K562 (cell line): ENCODE measurements at regions not wholly inside any gene's neighbourhood (a gene's known extent, or its start where the extent isn't known, plus 50 kb on each side); places are given as distances from the start of the nearest gene placed in this dataset.

Experiments
- CHD2 ChIP-seq: IDR thresholded peaks from 2 replicates; pipeline ENCODE4 v1.6.1; 2011; ENCODE audit warnings: low read depth, low read length
- ESRRB ChIP-seq: fragments of 250-450 bp; sonication (Bioruptor Pico); IDR thresholded peaks from 2 replicates; pipeline ENCODE4 v1.5.0; 2020; ENCODE audit warnings: mild to moderate bottlenecking, moderate library complexity, borderline replicate concordance
- FOXA3 ChIP-seq, 2 experiments: fragments of 450-650 bp in 1 of 2; sonication (generic) in 1 of 2; formaldehyde crosslinking; IDR thresholded peaks in 1 of 2; conservative IDR thresholded peaks in 1 of 2; 2 replicates each; pipeline versions ENCODE4 v1.4.0 to v1.8.0; 2020 to 2022; ENCODE audit warnings: mild to moderate bottlenecking in 2 of 2, missing genetic modification reagents in 1 of 2
- FOXK1 ChIP-seq: sonication (generic); formaldehyde crosslinking; IDR thresholded peaks from 2 replicates; pipeline ENCODE4 v1.8.0; 2022; ENCODE audit warnings: missing genetic modification reagents, mild to moderate bottlenecking, borderline replicate concordance
- FOXK2 ChIP-seq, 2 experiments: fragments of 450-650 bp; IDR thresholded peaks in 1 of 2; conservative IDR thresholded peaks in 1 of 2; 2 replicates each; pipeline ENCODE4 v1.6.1; 2016; ENCODE audit warnings: low read depth in 2 of 2, mild to moderate bottlenecking in 1 of 2
- GATAD2A ChIP-seq: fragments of 450-650 bp; IDR thresholded peaks from 2 replicates; pipeline ENCODE4 v1.6.1; 2017
- HLTF ChIP-seq: fragments of 450-650 bp; IDR thresholded peaks from 2 replicates; pipeline ENCODE4 v1.6.1; 2016
- HNRNPLL ChIP-seq: fragments of 200-400 bp; formaldehyde crosslinking; IDR thresholded peaks from 2 replicates; pipeline ENCODE4 v1.6.1; 2017; ENCODE audit warnings: low read length, low read depth, mild to moderate bottlenecking; ENCODE audit not compliant: poor library complexity, severe bottlenecking
- ILF3 ChIP-seq: fragments of 450-650 bp; IDR thresholded peaks from 2 replicates; pipeline ENCODE4 v1.6.1; 2018; ENCODE audit warnings: antibody characterized with exemption, mild to moderate bottlenecking, moderate library complexity, borderline replicate concordance
- MEF2D ChIP-seq: conservative IDR thresholded peaks from 2 replicates; pipeline ENCODE4 v1.6.1; 2016; ENCODE audit warnings: low read depth, missing genetic modification characterization, missing compliant biosample characterization
- NCOA1 ChIP-seq: fragments of 450-650 bp; IDR thresholded peaks from 2 replicates; pipeline ENCODE4 v1.6.1; 2016; ENCODE audit warnings: low read depth
- NCOA2 ChIP-seq, 2 experiments: fragments of 450-650 bp; IDR thresholded peaks; 2 replicates each; pipeline ENCODE4 v1.6.1; 2018; ENCODE audit warnings: mild to moderate bottlenecking in 2 of 2, moderate library complexity in 1 of 2; ENCODE audit not compliant: partially characterized antibody in 2 of 2
- NFE2L1 ChIP-seq: fragments of 450-650 bp; IDR thresholded peaks from 2 replicates; pipeline ENCODE4 v1.6.1; 2016; ENCODE audit warnings: missing genetic modification characterization, low read depth, mild to moderate bottlenecking, missing compliant biosample characterization, moderate library complexity, borderline replicate concordance
- NFIX ChIP-seq: fragments of 250-450 bp; sonication (Bioruptor Pico); IDR thresholded peaks from 2 replicates; pipeline ENCODE4 v1.4.0; 2020; ENCODE audit warnings: low read depth, mild to moderate bottlenecking, moderate library complexity
- NR2C2 ChIP-seq, 2 experiments: fragments of 200-800 bp in 1 of 2; sonication (Bioruptor generic) in 1 of 2; sonication (generic) in 1 of 2; formaldehyde crosslinking in 1 of 2; IDR thresholded peaks; 2 replicates each; pipeline versions ENCODE4 v1.6.1 to v1.8.0; 2016 to 2022; ENCODE audit warnings: mild to moderate bottlenecking in 1 of 2, missing compliant biosample characterization in 1 of 2, missing genetic modification characterization in 1 of 2, missing genetic modification reagents in 1 of 2
- PHB ChIP-seq: fragments of 250-450 bp; sonication (Bioruptor Pico); IDR thresholded peaks from 2 replicates; pipeline ENCODE4 v1.5.0; 2021
- POLR3G ChIP-seq: IDR thresholded peaks from 2 replicates; pipeline ENCODE4 v1.6.1; 2011; ENCODE audit not compliant: insufficient read length, insufficient replicate concordance; ENCODE audit errors: extremely low read depth
- PURB ChIP-seq: sonication (generic); formaldehyde crosslinking; IDR thresholded peaks from 2 replicates; pipeline ENCODE4 v1.9.0; 2021; ENCODE audit warnings: low read depth, mild to moderate bottlenecking, missing genetic modification reagents
- SMAD4 ChIP-seq: fragments of 250-450 bp; sonication (Bioruptor Pico); conservative IDR thresholded peaks from 2 replicates; pipeline ENCODE4 v1.8.0; 2021; ENCODE audit warnings: inconsistent platforms, mild to moderate bottlenecking, moderate library complexity
- ZNF12 ChIP-seq: sonication (generic); formaldehyde crosslinking; IDR thresholded peaks from 2 replicates; pipeline ENCODE4 v1.4.0; 2020; ENCODE audit warnings: mild to moderate bottlenecking, missing genetic modification reagents
- ZNF444 ChIP-seq: fragments of 250-450 bp; sonication (Bioruptor Pico); IDR thresholded peaks from 2 replicates; pipeline ENCODE4 v1.4.0; 2020; ENCODE audit warnings: mild to moderate bottlenecking, moderate library complexity
- ZNF75A ChIP-seq: fragments of 450-650 bp; formaldehyde crosslinking; IDR thresholded peaks from 2 replicates; pipeline ENCODE4 v1.4.0; 2020; ENCODE audit warnings: mild to moderate bottlenecking
- TF ChIP-seq, protein P1 (sequence below): fragments of 250-450 bp; sonication (Bioruptor Pico); IDR thresholded peaks from 2 replicates; pipeline ENCODE4 v1.6.1; 2021; ENCODE audit warnings: mild to moderate bottlenecking
- TF ChIP-seq, protein P2 (sequence below), 2 experiments: fragments of 450-650 bp; IDR thresholded peaks; 2 replicates each; pipeline ENCODE4 v1.6.1; 2016
- TF ChIP-seq, protein P3 (sequence below), 2 experiments: IDR thresholded peaks; 2 replicates each; pipeline ENCODE4 v1.6.1; 2011; ENCODE audit warnings: borderline replicate concordance in 1 of 2, control low read depth in 1 of 2, low read depth in 1 of 2, low read length in 1 of 2, mild to moderate bottlenecking in 1 of 2, mixed read lengths in 1 of 2, moderate library complexity in 1 of 2; ENCODE audit not compliant: insufficient read depth in 1 of 2, insufficient read length in 1 of 2, poor library complexity in 1 of 2, severe bottlenecking in 1 of 2; ENCODE audit errors: extremely low read depth in 1 of 2

DNA sequence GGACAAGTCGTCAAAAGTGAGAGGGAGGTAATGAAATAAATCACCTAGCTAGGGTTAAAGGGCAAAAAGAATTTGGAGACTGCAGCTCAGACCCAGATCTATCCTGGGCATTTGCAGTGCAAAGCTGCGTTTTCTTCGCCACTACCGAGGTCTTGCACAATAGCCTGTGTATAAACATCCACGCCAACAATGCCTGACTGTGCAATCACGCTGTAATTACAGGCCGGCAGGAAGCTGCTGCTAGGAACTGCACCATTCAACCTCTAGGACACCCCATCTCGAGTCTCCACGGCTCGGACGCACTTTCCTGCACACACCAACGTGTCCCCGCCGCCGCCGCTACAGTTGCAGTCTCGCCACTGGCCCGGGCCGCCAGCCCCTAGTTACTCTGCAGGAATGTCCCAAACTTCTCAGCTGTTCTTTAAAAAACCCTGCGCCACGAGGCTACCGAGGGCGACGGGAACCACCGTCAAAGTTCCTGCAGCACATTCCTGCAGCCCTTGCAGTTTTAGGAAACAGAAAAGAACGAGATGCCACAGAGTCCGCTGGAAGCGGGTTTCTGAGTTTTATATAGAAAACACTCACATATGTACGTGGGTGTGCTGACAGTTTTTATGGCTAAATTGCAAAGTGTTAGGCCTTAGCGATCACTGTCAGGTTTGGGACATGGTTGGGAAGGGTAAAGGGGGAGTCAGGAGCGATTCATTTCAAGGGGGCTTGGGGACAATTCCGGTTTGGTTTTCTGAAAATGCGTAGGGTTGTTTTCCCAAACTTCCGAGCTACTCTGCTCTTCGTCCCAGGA, 65.6 kb upstream of the PTGR2 start (continued):
- 0 out of 2 replicates have a peak, but pooled peaks have one; percentile 50 for TF ChIP-seq NR2C2 (CRISPR knock-in tag; IDR thresholded peaks at IDR 0.05)
- peak; percentile 84 for TF ChIP-seq NR2C2 (tag; IDR thresholded peaks at IDR 0.05)
- TF ChIP-seq, protein P1, sequence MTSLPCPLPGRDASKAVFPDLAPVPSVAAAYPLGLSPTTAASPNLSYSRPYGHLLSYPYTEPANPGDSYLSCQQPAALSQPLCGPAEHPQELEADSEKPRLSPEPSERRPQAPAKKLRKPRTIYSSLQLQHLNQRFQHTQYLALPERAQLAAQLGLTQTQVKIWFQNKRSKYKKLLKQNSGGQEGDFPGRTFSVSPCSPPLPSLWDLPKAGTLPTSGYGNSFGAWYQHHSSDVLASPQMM (CRISPR knock-in tag) = no peak
- TF ChIP-seq HLTF = no peak
- TF ChIP-seq SMAD4 = peak; percentile 65
- no peak for TF ChIP-seq ESRRB
- TF ChIP-seq ZNF444 (CRISPR knock-in tag) = no peak
- no peak for TF ChIP-seq PHB (CRISPR knock-in tag)
- TF ChIP-seq GATAD2A = no peak
- TF ChIP-seq MEF2D (tag) = no peak
- TF ChIP-seq ZNF12 (CRISPR knock-in tag) = no peak
- TF ChIP-seq CHD2 = no peak
- TF ChIP-seq HNRNPLL = peak; percentile 58
- no peak for TF ChIP-seq PURB (CRISPR knock-in tag)
- no peak for TF ChIP-seq ILF3
- TF ChIP-seq NCOA1 = no peak
- TF ChIP-seq NFE2L1 = no peak
- peak; percentile 56 to 71; a peak in 3 of 4 replicates for TF ChIP-seq FOXK2 (conservative IDR thresholded peaks at IDR 0.05 in 1 of 2, IDR thresholded peaks at IDR 0.05 in 1 of 2; ENCODE audit: low read depth in 2 of 2)
- no peak; a peak in 1 of 4 replicates for TF ChIP-seq FOXA3 (CRISPR knock-in tag; conservative IDR thresholded peaks at IDR 0.05 in 1 of 2, IDR thresholded peaks at IDR 0.05 in 1 of 2)
- TF ChIP-seq ZNF75A (CRISPR knock-in tag) = no peak
- no peak for TF ChIP-seq POLR3G
- no peak for TF ChIP-seq NCOA2 (IDR thresholded peaks at IDR 0.05; ENCODE audit: partially characterized antibody in 2 of 2)
- TF ChIP-seq, protein P2, sequence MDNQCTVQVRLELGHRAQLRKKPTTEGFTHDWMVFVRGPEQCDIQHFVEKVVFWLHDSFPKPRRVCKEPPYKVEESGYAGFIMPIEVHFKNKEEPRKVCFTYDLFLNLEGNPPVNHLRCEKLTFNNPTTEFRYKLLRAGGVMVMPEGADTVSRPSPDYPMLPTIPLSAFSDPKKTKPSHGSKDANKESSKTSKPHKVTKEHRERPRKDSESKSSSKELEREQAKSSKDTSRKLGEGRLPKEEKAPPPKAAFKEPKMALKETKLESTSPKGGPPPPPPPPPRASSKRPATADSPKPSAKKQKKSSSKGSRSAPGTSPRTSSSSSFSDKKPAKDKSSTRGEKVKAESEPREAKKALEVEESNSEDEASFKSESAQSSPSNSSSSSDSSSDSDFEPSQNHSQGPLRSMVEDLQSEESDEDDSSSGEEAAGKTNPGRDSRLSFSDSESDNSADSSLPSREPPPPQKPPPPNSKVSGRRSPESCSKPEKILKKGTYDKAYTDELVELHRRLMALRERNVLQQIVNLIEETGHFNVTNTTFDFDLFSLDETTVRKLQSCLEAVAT (IDR thresholded peaks at IDR 0.05) = no peak
- TF ChIP-seq NFIX (CRISPR knock-in tag) = no peak
- TF ChIP-seq, protein P3, sequence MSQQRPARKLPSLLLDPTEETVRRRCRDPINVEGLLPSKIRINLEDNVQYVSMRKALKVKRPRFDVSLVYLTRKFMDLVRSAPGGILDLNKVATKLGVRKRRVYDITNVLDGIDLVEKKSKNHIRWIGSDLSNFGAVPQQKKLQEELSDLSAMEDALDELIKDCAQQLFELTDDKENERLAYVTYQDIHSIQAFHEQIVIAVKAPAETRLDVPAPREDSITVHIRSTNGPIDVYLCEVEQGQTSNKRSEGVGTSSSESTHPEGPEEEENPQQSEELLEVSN (IDR thresholded peaks at IDR 0.05; ENCODE audit: borderline replicate concordance in 1 of 2, extremely low read depth in 1 of 2, insufficient read depth in 1 of 2, insufficient read length in 1 of 2, low read depth in 1 of 2, low read length in 1 of 2, poor library complexity in 1 of 2, severe bottlenecking in 1 of 2) = peak in 1 of 2 experiments; percentile 77
- TF ChIP-seq FOXK1 (CRISPR knock-in tag) = no peak
